ENCODE measurements at regions not wholly inside any gene's neighbourhood (a gene's known extent, or its start where the extent isn't known, plus 50 kb on each side); places are given as distances from the start of the nearest gene placed in this dataset.
"Not testable (repeated sequence)": the region's sequence is repeated elsewhere in the genome, so short reads cannot be mapped to it uniquely, and the experiment has no call there.

DNA sequence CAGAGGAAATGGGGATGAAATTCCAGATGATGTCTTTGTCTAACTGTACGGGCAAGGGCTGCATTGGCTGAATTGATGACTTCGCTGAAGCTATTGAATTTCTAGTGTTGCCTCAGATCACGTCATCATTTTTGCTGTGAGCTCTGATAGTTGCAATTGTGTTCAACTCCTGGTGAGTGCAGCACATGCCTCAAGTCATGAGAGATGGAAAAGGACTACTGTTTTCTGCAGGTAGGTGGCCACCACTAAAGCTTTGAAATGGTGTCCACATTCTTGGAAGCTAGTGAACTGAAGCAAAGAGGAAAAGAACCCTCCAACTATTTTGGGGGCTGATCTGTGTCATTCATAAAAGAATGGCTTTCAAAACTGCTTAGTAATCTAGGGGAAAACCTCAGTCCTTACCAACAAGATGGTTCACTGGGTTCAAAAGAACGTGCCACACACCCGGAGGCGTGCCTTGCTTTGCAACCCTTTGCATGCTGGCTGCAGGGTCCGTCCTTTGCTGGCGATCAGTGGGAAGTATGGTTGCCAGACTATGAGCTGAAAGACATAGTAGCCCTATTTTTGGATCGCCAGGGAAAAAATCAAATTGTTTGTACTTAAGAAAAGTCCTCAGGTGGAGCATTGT is 88.1 kb upstream of the STOX2 start:
- DNase-seq = no peak

GRCh38 chr4:183818591-183818990 is 86.5 kb upstream of the STOX2 start:
- DNase-seq = not testable (repeated sequence)

- DNase-seq = no peak
Measured at GRCh38 chr4:183821076-183821853, 83.8 kb upstream of the STOX2 start.

- no peak for DNase-seq
Measured at GRCh38 chr4:183823434-183823833, 81.7 kb upstream of the STOX2 start.

DNA sequence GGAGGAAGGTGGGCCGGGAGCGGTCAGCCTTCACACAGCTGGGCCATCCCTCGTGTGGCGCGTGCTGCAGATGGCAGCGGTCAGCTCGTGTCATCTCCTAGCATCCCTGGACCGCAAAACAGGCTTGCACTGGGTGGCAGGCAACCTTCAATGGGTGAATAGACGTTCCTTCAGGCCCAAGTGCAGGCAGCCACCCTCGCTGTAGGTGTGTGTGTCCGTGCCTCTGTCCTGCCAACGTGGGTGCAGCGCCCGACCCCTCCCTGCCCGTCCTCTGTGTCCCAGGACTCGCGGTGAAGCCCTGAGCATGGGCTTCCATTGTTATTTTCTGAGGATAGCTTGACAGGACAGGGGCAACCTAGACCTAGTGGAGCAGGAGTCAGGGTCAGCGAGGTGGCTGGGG is 79.8 kb upstream of the STOX2 start:
- no peak for DNase-seq

DNA sequence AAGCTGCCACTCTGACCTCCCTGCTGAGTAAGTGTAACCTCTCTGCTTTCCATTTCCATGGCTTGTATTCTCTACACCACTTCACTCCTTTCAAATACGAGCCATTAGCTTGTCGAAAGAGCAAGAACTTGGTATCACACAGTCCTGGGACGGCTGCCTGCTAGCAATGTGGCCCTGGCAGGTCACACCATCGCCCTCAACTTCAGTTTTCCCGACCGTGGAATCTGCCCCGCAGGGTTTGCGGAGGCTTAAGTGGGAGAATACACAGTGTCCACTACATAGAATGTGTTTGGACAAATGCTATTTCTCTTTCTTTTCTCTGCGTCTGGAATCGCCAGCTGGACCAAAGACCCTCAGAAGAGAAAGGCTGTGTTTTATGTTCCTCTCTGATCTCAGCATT is 78.6 kb upstream of the STOX2 start:
- DNase-seq = no peak

DNA sequence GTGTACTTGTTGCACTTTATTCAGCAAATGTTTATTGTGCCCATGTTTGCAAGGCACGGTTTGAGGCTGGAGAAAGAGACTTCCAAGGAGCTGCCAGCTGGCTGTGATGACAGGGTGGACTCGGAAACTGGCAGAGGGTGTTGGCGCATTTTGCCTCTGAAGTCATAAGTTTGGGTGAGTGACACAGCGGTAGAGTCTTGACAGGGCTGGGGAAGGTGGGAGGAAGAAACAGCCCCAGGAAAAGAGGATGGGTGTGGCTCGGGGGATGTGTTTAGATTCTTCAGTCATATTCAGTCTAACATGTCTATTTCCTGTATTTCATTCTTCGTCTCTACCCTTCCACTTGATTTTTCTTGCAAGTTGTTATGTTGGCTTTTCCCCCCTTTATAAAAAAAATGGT is 77.0 kb upstream of the STOX2 start:
- DNase-seq = no peak

- DNase-seq = no peak
Measured at GRCh38 chr4:183828839-183829238, 76.3 kb upstream of the STOX2 start.

DNA sequence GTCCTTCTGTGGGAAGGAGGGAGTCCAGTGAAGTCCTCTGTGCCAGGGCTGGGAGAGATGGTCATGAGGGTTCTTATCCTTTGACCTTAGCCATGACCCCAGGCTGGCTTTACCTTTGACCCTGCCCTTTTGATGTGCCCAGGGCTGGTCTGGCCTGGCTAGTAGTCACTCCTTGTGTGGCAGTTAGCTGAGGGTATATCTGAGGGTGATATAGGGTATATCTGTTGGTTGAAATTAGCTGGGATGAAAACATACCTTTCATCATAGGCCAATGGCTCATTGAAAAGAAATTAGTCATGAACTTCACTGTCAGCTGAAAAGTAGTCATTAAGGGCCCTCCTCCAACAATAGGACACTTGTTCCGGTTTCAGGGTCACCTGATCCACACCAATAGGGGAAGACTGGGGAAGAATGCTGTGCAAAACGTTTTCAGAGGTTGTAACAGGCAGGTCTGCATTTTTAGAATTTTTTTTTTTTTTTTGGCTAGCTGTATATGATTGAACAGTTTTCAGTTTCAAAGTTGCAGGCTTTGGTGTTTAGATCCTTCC is 74.6 kb upstream of the STOX2 start:
- no peak for DNase-seq

GRCh38 chr4:183831026-183831446 is 74.1 kb upstream of the STOX2 start:
- no peak for DNase-seq

GRCh38 chr4:183831683-183832082 is 73.4 kb upstream of the STOX2 start:
- no peak for DNase-seq

- DNase-seq = no peak
Measured at GRCh38 chr4:183832776-183833450, 72.2 kb upstream of the STOX2 start.

DNA sequence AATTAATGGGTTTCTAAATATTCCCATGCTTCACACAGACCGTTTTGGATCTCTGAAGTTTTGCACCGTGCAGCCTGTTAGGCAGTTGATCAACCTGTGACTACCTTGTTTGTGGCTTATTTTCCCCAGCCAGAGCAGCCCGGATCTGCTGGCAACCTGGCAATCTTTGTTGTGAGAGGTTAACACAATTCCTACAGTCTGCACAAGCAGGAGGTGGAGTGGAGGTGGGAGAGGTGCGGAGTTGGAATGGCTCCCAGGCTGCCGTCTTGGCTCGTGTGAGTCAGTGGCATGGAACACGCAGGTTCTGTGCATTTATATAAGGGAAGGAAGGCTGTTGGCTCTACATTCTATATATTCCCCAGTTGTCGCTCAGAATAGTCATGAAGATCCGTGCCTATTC is 70.9 kb upstream of the STOX2 start:
- no peak for DNase-seq

- DNase-seq = no peak
Measured at GRCh38 chr4:183837222-183837621, 67.9 kb upstream of the STOX2 start.

DNA sequence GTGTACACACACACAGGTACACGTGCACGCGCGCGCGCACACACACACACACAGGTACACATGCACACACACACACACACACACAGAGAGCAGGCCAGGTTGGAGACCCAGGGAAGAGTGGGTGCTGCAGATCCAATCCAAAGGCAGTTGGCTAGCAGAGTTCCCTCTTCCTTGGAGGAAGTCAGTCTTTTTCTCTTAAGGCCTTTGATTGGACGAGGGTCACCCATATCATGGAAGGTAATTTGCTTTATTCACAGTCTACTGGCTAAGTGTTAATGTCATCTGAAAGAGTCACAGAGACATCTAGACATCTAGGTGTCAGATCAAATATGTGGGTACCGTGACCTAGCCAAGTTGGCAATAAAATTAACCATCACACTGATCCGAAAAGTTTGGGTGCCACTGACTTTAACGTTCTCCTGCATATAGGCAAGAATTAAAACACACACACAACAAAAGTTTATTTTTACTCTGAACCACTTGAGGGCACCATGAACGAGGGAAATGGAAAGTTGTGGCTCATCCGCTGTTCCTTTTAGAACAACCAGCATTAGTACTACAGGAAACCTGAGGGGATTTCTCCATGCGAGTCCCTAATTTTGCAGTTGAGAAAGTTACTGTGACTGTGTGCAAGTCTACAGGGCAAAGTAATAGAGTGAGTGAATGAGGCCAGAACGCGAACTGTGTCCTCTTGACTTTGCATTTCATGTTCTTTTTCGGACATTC is 66.0 kb upstream of the STOX2 start:
- no peak for DNase-seq

- peak; percentile 2 to 57 (median 26) for DNase-seq
Measured at GRCh38 chr4:183840311-183840710, 64.8 kb upstream of the STOX2 start.

DNA sequence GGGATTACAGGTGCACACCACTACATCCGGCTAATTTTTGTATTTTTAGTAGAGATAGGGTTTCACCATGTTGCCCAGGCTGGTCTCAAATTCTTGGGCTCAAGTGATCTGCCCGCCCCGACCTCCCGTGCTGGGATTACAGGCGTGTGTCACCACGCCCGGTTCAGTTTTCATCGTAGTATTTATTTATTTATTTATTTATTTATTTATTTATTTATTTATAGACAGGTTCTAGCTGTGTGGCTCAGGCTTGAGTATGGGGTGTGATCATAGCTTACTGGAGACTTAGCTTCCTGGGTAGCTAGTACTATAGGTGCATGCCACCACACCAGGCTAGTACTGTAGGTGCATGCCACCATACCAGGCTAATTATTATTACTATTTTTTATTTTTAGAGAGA is 64.1 kb upstream of the STOX2 start:
- no peak for DNase-seq

DNA sequence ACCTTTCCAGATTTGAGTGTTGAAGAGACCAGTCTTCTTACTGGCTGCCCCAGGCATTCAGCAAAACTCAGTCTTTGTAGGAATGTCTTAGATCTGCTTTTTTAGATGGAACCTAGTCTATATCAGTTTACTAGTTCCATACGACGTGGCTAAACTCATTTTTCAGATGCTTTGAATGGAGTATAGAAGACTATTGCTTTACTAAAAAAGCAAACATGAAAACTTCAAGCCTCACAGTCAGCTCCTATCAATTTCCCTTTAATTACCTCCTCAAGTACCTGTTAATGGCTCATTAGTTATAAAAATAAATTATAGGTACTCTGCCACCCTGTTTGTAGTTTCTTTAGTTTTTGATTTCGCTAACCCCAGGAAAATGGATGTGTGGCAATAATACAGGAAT is 63.0 kb upstream of the STOX2 start:
- DNase-seq = no peak

GRCh38 chr4:183843248-183843671 is 61.8 kb upstream of the STOX2 start:
- DNase-seq = no peak

- DNase-seq = no peak
Measured at GRCh38 chr4:183846951-183847350, 58.2 kb upstream of the STOX2 start.

DNA sequence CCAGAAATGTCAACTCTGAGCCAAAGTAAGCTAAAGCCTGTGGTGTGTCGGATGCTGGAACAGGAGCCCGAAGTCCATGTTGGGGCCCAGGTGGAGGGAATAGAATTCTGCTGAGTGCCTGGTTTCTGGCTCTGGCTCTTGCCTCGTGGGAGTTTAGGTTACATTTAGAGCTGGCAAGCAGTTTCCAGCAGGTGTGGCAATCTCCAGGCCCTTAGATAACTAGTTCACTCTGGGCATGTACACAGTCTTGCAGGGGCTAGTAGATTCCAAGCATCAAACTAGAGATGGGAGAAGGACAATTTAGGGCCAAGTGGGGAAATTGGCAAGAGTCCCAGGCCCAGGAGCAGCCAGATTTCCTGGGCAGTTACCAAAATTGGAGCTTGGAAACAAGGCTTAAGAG is 56.3 kb upstream of the STOX2 start:
- DNase-seq = no peak

DNA sequence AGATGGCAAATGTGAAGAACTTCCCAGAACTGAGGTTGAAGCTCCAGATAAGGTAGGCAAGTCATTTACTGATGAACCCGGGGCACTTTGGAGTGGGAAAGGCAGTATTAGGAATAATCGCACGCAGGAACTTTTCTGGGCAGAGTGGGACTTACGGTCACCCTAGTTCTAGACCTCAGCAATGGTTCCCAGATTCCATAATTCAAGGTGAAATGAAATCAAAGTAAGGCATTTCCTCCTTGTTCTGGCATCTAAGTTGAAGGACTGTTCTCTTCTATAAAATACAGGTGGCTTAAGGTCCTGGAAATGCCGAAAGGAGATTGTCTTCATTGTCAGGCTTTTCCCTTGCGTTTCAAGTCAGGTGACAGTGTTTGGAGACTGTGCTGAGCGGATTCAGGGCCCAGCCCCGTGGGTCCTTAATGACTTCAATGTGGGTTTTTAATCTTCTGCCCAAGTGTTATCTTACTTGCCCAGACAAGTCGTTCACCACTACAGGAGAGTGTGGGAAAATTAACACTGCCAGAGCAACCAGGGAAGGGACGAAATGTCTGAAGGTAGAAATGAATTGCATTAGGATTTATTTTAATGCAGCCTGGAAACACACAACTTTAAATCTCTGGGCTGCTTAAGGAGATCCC is 52.1 kb upstream of the STOX2 start:
- no peak for DNase-seq

- DNase-seq = no peak
Measured at GRCh38 chr4:183853548-183853940, 51.6 kb upstream of the STOX2 start.

Data from activated naive CD4-positive, alpha-beta T cell (primary cell).